Left renal pelvis (tissue), 4 donors: ENCODE measurements at regions not wholly inside any gene's neighbourhood (a gene's known extent, or its start where the extent isn't known, plus 50 kb on each side); places are given as distances from the start of the nearest gene placed in this dataset.

Experiments
- DNase-seq, 4 donors: peaks; one replicate each; pipeline ENCODE4 v3.0.0-alpha.2; 2013; ENCODE audit warnings: low read depth in 4 of 4, low spot score in 3 of 4

DNA sequence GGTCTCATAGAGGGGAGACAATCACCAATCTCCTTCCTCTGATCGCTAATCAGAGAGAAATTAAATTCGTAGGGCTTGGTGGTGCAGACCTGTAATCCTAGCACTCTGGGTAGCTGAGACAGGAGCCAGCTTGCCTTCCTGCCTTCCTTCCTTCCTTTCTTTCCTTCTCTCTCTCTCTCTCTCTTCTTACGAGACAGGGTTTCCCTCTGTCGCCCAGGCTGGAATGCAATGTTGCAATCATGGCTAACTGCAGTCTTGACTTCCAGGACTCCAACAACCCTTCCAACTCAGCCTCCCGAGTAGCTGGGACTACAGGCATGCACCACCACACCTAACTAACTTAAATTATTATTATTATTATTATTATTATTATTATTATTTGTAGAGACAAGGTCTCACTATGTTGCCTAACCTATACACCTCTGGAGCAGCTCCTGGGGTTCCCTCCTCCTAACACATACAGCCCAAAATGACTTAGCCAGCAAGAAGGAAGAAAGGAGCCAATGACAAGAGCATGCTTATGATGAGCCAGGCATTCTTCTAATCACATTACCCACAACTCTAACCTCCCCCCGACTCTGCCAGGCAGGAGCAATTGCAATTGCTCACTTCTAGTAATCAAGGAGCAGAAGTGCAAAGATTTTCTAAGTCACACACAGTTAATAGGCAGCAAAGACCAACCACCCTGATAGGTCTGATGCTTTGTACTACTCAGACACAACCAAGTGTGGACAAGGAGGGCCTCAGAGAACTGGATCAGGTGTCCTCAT, 105.4 kb upstream of the F3 start:
- no peak for DNase-seq

DNA sequence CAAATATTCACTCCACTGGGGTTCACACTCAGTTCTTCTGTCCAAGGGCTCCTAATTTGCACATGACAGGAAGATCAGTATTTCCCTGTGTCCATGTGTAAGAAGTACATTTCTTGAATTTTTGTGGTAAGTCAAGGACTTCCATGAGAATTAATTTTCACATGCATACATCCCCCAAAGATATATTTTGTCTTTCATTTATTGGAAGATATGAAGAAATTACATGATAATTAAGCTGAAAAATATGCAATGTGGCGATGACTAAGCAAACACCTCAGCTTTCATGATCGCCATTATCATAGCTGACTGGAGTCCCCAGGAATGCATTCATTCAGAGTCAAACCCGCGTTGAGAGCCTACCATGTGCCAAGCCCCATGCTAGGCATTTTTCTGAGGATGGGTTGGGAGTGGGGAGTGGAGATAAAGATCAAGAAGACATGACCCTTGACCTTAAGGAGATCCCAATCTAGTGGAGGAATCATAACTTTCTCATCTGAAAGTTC, 104.6 kb upstream of the F3 start:
- no peak for DNase-seq

DNA sequence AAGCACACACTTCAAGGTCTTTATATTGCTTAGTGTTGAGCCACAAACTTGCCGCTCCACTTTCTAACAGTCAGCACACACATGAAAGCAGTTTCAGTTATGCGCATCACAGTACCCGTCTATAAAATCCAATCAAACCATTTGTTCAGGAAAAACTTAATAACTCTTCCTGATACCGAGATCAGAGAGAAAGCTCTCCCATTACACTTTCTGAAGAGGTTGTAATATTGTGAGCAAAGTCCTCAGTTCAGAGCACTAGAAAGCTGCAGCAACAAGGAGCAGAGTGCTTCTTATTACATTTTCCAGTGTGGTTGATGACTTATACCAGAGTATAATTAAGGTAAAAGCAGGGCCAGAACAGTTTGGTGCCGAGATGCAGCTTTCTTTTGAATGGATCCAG, 102.8 kb upstream of the F3 start:
- no peak for DNase-seq

- no peak for DNase-seq
These were observed 102.3 kb upstream of the F3 start for GRCh38 chr1:94643819-94644218.

GRCh38 chr1:94642617-94643321, 101.2 kb upstream of the F3 start:
- DNase-seq, result no peak

GRCh38 chr1:94641990-94642389, 100.4 kb upstream of the F3 start:
- DNase-seq, result no peak

DNA sequence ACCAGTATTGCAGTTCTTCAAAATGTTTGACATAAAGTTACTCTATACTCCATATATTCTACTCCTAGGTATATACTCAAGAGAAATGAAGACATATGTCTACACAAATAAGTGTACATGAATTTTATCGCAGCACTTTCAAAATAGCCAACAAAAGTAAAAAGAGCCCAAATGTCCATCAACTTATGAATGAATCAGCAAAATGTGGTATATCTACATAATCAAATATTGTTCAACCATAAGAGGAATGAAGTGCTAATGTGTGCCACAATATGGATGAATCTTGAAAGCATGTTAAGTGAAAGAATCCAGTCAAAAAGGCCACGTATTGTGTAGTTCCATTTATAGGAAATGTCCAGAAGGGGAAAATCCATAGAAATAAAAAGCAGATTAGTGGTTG, 98.6 kb upstream of the F3 start:
- DNase-seq, result no peak

DNA sequence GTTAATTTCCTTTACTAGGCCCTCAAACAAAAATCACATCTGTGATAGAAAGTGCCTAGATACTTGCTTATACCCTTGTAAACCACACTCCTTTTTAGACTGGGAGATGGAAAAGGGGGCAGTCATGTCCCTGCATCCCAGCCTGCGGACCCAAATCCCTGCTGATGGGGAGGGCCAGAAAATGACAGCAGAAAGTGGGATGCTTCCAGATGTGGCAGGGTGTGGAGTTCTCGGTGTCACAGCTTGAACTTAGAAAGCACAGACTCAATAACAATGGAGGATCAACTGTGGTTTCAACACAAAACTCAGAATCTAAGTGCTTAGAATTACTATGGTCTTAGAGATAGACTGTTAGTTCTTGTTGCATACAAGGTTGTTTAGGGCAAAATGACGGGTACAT, 95.6 kb upstream of the F3 start:
- DNase-seq, result no peak

DNA sequence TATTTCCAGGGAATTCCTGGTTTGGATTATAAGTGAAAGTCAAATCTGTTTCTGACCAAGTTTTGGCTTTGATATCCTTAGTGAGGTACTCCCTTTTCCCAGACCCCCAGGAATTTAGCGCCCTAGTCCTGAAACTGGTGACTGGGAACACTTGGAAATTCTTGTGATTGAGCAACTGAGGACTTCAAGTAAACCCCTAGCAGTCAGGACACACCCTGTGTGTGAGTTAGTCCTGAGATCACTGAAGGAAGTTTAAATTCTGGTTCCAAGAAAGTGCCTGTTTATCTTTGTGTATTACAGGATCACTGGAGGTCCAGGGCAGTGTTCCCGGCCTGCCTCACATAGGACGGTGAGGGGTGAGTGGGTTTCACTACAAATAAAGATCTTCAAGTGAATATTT, 95.1 kb upstream of the F3 start:
- no peak for DNase-seq

DNA sequence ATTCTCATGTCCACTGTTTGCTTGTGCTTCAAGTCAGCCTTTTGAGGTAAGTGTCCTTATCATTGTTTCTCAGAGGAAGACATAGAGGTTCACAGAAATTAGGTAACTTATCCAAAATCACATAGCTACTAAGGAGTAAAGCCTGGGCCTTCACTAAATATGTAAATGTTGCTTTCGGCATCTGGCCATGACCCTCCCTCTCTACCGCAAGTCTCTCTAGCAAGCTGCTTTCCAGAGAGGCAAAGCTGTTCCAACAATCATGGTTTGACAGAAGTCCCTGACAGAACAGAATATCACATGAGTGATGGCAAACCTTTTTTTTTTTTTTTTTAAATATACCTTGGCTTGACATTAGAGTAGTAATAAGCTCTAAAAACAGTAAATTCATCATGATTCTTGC, 94.5 kb upstream of the F3 start:
- no peak for DNase-seq

DNA sequence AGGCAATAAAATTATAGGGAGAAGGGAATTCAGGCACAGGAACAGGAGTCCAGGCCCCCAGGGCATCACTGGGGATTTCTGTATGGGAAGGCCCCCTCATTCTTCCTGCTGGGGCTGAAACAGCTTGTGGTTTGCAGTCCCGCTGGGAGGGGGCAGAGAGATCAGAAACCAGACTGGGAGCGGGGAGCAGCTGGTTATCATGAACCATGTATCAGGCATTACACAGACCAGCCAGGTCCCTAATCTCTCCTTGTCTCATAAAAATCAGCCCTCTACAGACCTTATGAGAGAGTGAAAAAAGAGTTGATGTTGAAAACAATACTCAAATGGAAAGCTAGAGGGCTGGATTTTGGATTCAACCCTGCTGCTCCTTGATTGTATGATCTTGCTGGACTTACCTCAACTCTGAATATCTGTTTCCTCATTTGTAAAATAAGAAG, 93.4 kb upstream of the F3 start:
- no peak for DNase-seq

GRCh38 chr1:94633051-94633450, 91.5 kb upstream of the F3 start:
- no peak for DNase-seq

DNA sequence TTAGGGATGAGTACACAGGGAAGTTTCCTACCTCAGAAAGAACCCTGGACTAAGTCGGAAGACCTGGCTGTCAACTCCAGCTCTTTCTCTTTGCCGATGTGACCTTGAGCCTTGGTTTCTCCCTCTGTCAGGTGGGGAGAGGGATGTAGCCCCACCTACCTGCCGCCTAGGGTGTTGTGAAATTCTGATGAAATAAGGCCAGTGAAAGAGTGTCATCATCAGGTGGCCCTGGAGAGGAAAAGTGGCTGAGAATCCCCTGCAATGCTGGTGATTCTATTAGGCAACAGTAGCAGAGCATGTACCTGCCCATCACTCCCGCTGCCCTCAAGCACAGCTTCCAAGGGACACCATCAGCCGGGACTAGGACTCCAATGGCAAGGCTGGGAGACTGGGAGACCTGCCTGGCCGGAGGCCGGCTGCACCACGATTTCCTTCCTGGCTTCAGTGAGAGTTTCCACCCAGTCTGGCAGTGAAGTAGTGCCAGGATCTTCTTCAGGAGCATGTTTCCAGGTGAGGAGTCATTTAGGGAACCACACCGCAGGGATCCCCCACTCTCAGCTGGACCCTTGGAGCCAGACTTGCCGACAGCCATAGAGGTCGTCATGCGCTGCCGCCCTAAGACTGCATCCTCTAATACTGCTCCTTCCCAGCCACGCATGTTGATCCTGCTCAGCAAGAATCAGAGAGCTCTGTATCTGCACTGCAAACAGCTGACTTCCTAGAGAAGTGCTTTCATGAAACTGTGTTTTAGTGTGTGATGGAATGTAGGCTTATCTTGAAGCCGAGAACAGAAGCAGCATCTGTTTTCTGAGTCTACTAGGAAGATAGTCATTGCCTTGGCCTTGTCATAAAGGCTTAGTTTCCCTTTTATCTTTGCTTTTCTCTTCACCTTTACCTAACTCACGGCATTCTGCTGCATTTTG, 88.0 kb upstream of the F3 start:
- DNase-seq, result no peak

DNA sequence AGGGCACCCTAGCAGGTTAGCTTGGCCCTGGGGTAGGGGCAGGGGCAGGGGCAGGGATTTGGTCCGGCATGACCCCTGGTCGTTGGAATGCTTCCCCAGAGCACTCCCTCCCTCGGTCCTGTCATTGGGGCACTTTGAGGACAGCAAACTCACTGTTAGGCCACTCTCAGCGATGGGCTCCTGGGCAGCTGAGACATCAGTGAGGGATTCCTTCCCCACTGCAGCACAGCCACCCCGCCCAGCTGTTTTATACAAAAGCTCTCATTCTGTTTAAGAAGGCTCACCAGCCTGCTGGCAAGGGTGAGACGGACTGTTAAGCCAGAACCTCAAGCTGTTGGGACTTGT, 86.9 kb upstream of the F3 start:
- DNase-seq, result no peak

DNA sequence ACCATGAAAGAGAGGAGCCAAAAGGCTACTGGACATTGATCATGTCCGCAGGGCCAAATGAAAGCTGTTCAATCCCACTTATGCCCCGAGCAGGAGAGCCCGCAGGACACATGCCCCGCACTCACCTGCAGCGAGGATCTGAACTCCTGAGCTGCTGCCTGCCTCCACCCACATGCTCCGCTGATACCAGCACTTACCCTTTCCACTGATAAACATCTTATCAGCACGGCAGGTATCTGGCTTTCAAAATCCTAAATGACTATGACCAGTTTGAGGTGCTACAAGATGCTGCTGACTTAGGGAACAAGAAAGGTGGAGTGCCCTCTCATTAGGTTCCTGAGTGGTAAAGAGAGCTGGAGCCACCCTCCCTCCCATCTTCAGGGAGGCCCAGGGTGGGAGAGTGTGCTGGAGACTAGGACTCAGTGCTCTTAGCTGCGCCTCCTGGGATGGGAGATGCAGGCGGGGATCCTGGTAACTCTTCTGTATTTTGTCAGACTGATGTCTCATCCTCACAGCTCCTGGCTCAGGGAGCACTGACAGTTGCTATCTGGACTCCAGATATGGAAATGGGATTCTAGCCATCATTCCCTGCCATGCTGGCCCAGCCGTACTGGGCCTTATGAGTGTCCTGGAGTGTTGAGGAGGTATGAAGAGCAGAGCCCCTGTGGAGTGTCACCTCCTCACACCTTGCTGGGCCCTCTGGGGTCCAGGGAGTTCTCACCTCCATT, 86.4 kb upstream of the F3 start:
- no peak for DNase-seq

GRCh38 chr1:94624203-94624602, 82.6 kb upstream of the F3 start:
- DNase-seq, result no peak

GRCh38 chr1:94623560-94624148, 82.1 kb upstream of the F3 start:
- no peak for DNase-seq

DNA sequence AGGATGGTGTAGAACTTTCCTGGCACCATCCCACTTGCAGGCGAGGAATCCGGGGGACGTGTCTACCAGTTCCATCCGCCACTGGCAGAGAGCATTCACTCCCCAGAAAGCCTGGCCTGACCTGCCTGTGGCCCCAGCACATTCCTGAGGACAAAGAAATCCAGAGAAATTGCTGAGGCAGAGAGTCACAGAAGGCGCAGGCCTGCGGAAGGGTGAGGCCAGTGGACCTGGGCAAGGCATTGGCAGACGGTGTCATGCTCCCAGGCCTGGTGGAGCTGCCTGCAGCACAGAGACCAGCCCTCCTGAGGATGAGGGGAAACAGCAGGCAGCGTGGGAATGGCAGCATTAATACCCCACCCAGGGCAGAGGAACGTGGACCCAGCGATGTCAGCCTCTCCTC, 81.2 kb upstream of the F3 start:
- peak in 1 of 4 donors; percentile 25 for DNase-seq

DNA sequence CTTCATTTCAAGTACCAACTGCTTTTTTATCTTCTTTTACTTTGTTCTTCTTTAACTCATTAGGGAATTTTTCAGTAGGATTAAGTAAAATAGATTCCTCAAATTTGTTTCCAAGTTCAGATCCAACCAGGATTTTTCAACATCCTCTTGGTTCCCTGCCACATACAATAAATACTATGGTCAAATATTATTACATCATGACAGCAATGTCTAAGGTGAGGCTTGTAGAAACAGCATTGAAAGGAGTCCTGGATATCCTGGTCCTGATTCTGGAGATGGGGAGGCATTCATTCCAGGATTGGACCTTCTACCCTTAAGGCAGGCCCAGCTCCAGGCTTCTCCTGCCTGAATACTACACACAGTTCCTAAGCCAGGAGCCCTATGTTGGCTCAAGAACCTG, 80.2 kb upstream of the F3 start:
- no peak for DNase-seq

DNA sequence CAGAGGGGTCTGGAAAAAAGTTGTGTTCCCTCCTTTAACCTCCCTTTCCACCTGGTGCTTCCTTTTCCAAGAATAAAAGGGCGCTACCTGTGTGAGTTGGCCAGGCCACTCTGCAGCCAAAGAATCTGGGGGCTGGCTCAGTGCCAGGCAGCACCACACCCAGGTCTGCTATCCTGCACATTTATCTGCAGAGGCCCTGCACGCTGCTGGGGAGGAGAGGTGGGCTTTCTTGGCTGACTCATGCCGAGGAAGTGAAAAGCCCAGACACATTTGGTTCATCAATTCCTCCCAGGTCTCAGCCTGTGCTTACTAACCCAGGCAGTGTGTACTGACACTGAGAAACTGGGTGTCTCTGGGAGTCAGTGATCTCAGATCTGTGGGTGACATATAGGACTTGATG, 79.8 kb upstream of the F3 start:
- DNase-seq, result no peak
